Left ventricle myocardium inferior (tissue), 1 donor: ENCODE measurements at regions not wholly inside any gene's neighbourhood (a gene's known extent, or its start where the extent isn't known, plus 50 kb on each side); places are given as distances from the start of the nearest gene placed in this dataset.

Source experiments
- DNase-seq: peaks from one replicate; pipeline ENCODE4 v3.0.0-alpha.2; 2020
- H3K27ac ChIP-seq: fragments of 200-600 bp; replicated peaks from 2 replicates; pipeline ENCODE4 v1.8.0; 2021
- H3K27me3 ChIP-seq: fragments of 200-600 bp; 2 replicates; pipeline ENCODE4 v1.8.0; 2021; ENCODE audit warnings: low read depth
- H3K36me3 ChIP-seq: fragments of 200-600 bp; 2 replicates; pipeline ENCODE4 v1.8.0; 2021
- H3K4me1 ChIP-seq: fragments of 200-600 bp; 2 replicates; pipeline ENCODE4 v1.8.0; 2021
- H3K4me3 ChIP-seq: fragments of 200-600 bp; 2 replicates; pipeline ENCODE4 v1.8.0; 2021; ENCODE audit warnings: mild to moderate bottlenecking, moderate library complexity
- H3K9me3 ChIP-seq: fragments of 200-600 bp; replicated peaks from 2 replicates; pipeline ENCODE4 v1.8.0; 2021
- CTCF ChIP-seq: fragments of 200-600 bp; IDR thresholded peaks from 2 replicates; pipeline ENCODE4 v1.8.0; 2021; ENCODE audit warnings: antibody characterized with exemption, mild to moderate bottlenecking, borderline replicate concordance
- intact Hi-C: fragments of 100-400 bp; cut with micrococcal nuclease; formaldehyde crosslinking; loops from one replicate; pipeline ENCODE4 v1.11.0; 2022
- donor health status: DM: no; HTN: yes; CAD: no; lungs with severe emphysema.

DNA sequence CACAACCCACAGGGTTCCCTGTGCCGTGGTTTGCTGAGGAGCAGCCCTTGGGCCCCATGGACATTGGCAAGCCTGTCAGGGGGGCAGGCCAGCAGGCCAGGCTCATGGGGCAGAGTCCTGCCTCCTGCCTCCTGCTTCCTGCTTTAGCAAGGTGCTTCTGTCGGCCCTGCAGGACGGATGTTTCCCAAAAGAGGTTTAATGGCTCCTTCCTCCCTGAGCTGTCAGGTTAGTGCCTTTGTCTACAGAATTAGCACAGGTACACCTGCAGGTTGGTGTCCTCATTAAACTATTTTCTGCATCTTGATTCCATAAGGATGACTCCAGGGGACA is 152.3 kb downstream of the TTC32 start:
- Histone ChIP-seq H3K4me1 (peaks cover 28% of the 10 kb centered on the region), H3K27me3 (no peaks in the 10 kb centered on the region), H3K4me3 (no peak overlapping the region), H3K36me3 (no peaks in the 10 kb centered on the region), H3K27ac (no peak overlapping the region), H3K9me3 (no peaks in the 10 kb centered on the region)
- no peak for DNase-seq
- TF ChIP-seq CTCF = no peak
- intact Hi-C loops = no loop called here

- no peak for DNase-seq
- Histone ChIP-seq H3K4me1 (peaks cover 28% of the 10 kb centered on the region), H3K36me3 (no peaks in the 10 kb centered on the region), H3K9me3 (no peaks in the 10 kb centered on the region), H3K27me3 (no peaks in the 10 kb centered on the region), H3K4me3 (no peak overlapping the region), H3K27ac (no peak overlapping the region)
- intact Hi-C loops = no loop called here
- TF ChIP-seq CTCF = no peak
Measured at GRCh38 chr2:19748711-19749506, 152.9 kb downstream of the TTC32 start.

DNA sequence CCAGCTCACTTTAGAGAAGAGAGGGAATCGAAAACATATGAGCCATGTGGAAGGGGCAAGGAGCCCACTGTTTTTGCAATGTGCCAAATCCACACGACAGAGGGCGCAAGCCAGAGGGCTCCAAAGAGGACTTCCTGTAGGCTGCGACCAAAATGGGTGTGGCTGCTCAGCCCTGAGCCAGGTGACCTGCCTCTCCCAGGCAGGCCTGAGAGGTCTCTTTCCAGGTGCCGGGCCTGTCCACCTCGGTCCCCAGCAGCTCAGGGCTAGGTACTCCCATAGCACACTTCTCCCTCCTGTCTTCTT is 153.8 kb downstream of the TTC32 start:
- Histone ChIP-seq H3K27ac (no peak overlapping the region), H3K9me3 (no peaks in the 10 kb centered on the region), H3K27me3 (no peaks in the 10 kb centered on the region), H3K36me3 (no peaks in the 10 kb centered on the region), H3K4me1 (peaks cover 28% of the 10 kb centered on the region), H3K4me3 (no peak overlapping the region)
- DNase-seq = no peak
- intact Hi-C loops = no loop called here
- TF ChIP-seq CTCF = no peak

DNA sequence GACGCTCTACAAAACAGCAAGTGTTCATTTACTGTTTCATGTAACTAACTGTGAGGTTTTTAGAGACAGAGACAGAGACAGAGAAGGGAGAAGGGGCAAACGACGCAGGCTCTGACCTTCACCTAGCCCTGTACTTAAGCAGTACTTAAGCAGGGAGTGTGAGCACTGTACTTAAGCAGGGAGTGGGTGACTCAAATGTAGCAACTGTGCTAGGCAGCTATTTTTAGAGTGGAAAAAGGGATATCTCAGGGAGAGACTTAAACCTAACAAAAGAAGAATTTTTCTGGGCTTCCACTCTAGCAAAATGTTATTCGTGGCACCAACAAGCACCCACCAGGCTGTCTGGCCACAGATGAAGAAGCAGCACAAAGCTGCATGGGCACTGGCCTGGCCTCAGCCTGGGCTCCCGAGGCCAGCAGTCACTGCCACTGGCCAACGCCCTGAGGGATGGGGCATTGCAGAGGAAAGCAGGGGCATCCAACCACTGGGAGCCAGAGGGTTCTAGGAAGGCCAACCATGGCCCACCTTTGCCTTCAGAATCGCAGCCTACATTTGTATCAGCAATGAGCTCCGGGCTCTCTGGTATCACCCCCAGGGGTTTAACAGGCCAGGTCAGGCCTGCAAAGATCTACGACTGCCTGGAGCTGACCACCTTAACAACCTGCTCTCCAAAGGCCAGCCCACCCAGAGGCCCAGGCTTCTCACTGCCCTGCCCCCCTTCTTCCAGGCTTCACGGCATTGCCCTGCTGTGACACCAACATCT is 154.3 kb downstream of the TTC32 start:
- H3K27me3 ChIP-seq = no peaks in the 10 kb centered on the region
- H3K4me1 ChIP-seq = peaks cover 24% of the 10 kb centered on the region
- no peaks in the 10 kb centered on the region for H3K36me3 ChIP-seq
- no peaks in the 10 kb centered on the region for H3K9me3 ChIP-seq
- TF ChIP-seq CTCF = no peak
- H3K4me3 ChIP-seq = no peak overlapping the region
- intact Hi-C loops = no loop called here
- peak overlapping the region; percentile 30 for H3K27ac ChIP-seq
- no peak for DNase-seq

DNA sequence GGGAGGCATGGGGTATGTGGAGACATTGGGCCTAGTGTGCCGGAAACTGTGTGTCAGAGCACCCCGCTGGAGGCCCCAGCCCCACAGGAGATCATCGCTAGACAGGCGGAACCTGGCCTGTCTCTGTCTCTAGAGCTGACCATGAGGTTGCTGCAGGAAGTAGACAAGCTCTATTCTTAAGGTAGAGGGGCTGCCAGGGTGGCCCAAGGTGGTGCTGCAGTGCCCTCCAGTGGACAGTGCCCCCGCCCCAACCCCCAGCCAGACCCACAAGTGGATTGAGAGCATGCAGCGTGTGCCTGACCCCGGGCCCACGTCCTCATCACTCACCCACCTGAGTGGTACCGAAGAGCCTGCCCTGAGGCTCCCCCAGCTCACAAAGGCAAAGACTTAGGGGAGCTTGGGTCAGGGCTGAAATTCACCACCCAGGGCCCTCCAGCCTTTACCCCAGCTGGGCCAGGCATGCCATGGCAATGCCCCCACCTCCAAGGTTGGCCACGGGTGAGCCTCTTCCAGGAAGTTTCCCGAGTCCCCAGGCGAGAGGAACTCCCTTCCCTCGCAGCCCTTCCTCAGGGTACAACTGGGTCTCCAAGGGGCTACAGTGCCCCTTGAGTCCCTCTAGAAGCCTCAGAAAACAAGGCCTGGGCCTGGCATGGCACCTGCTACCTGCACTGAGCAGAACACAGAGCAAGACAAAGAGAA is 155.0 kb downstream of the TTC32 start:
- Histone ChIP-seq H3K36me3 (no peaks in the 10 kb centered on the region), H3K4me3 (no peak overlapping the region), H3K9me3 (no peaks in the 10 kb centered on the region), H3K27me3 (no peaks in the 10 kb centered on the region), H3K27ac (peak overlapping the region; percentile 30), H3K4me1 (peaks cover 17% of the 10 kb centered on the region)
- no peak for DNase-seq
- TF ChIP-seq CTCF = peak; percentile 47
- intact Hi-C loops = no loop called here
